ENCODE measurements at regions not wholly inside any gene's neighbourhood (a gene's known extent, or its start where the extent isn't known, plus 50 kb on each side); places are given as distances from the start of the nearest gene placed in this dataset.

DNA sequence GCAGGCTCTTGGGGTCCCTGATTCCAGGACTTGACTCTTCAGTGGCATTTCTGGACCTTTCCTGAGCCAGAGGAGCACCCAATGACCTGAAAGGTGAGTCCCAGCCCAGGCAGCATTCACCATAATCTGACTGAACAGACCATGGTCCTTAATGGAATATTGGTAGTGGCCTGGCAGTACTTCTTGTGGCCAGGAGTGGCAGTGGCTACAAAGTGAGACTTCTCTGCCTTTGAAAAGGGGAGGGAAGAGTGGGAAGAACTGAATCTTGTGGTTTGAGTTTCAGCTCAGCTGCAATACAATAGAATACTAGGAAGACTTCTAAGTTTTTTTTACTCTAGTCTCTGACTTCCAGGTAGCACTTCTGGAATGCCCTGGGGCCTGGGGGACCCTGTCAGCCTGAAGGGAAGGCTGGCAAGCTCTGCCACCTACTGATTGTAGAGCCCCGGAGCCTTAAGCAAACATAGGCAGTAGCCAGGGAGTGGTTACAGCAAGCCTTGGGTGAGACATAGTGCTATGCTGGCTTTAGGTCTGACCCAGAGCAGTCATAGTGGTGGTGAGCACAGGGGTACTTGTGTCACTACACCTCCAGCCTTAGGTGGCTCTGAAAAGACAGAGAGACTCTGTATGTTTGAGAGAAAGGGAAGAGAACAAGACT lies 674.2 kb upstream of the MANEA start:
- DNase-seq (ENCODE audit: low read depth, low spot score) (no peak), ATAC-seq (no peak)
- Histone ChIP-seq H3K36me3 (ENCODE audit: control insufficient read depth, insufficient read depth, low read length) (no peaks in the 10 kb centered on the region), H3K4me1 (ENCODE audit: control insufficient read depth, insufficient read depth, low read length) (no peaks in the 10 kb centered on the region), H3K4me3 (ENCODE audit: low read depth in 2 of 2, low read length in 2 of 2) (no peak overlapping the region), H3K9me3 (ENCODE audit: control insufficient read depth, insufficient read depth, low read depth, low read length) (no peaks in the 10 kb centered on the region), H3K27me3 (ENCODE audit: control insufficient read depth, insufficient read depth, low read length) (no peaks in the 10 kb centered on the region), H3K27ac (ENCODE audit: low read length) (no peak overlapping the region)
- intact Hi-C loops (cut with micrococcal nuclease; ENCODE audit: unreplicated experiment): no loop called here
- CTCF ChIA-PET: no interaction called here
- POLR2A ChIA-PET: no interaction called here
- TF ChIP-seq, protein P1, sequence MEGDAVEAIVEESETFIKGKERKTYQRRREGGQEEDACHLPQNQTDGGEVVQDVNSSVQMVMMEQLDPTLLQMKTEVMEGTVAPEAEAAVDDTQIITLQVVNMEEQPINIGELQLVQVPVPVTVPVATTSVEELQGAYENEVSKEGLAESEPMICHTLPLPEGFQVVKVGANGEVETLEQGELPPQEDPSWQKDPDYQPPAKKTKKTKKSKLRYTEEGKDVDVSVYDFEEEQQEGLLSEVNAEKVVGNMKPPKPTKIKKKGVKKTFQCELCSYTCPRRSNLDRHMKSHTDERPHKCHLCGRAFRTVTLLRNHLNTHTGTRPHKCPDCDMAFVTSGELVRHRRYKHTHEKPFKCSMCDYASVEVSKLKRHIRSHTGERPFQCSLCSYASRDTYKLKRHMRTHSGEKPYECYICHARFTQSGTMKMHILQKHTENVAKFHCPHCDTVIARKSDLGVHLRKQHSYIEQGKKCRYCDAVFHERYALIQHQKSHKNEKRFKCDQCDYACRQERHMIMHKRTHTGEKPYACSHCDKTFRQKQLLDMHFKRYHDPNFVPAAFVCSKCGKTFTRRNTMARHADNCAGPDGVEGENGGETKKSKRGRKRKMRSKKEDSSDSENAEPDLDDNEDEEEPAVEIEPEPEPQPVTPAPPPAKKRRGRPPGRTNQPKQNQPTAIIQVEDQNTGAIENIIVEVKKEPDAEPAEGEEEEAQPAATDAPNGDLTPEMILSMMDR (IDR thresholded peaks at IDR 0.05): no peak
- TF ChIP-seq SIN3A (IDR thresholded peaks at IDR 0.05; ENCODE audit: borderline replicate concordance, insufficient read depth, low read depth, low read length) (no peak), POLR2AphosphoS5 (IDR thresholded peaks at IDR 0.05; ENCODE audit: low read depth, low read length) (no peak), TCF7L2 (IDR thresholded peaks at IDR 0.05; ENCODE audit: low read depth, low read length) (no peak)
- TF ChIP-seq, protein P2, sequence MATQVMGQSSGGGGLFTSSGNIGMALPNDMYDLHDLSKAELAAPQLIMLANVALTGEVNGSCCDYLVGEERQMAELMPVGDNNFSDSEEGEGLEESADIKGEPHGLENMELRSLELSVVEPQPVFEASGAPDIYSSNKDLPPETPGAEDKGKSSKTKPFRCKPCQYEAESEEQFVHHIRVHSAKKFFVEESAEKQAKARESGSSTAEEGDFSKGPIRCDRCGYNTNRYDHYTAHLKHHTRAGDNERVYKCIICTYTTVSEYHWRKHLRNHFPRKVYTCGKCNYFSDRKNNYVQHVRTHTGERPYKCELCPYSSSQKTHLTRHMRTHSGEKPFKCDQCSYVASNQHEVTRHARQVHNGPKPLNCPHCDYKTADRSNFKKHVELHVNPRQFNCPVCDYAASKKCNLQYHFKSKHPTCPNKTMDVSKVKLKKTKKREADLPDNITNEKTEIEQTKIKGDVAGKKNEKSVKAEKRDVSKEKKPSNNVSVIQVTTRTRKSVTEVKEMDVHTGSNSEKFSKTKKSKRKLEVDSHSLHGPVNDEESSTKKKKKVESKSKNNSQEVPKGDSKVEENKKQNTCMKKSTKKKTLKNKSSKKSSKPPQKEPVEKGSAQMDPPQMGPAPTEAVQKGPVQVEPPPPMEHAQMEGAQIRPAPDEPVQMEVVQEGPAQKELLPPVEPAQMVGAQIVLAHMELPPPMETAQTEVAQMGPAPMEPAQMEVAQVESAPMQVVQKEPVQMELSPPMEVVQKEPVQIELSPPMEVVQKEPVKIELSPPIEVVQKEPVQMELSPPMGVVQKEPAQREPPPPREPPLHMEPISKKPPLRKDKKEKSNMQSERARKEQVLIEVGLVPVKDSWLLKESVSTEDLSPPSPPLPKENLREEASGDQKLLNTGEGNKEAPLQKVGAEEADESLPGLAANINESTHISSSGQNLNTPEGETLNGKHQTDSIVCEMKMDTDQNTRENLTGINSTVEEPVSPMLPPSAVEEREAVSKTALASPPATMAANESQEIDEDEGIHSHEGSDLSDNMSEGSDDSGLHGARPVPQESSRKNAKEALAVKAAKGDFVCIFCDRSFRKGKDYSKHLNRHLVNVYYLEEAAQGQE (IDR thresholded peaks at IDR 0.05; ENCODE audit: insufficient read depth in 1 of 2, low read depth in 2 of 2, low read length in 1 of 2): no peak
- in situ Hi-C loops (cut with HindIII; ENCODE audit: low pct_unique_long_range_greater_than_20kb, low sequenced_read_pairs): no loop called here
- no TSS peak for BruUV-seq (replicated peaks)

DNA sequence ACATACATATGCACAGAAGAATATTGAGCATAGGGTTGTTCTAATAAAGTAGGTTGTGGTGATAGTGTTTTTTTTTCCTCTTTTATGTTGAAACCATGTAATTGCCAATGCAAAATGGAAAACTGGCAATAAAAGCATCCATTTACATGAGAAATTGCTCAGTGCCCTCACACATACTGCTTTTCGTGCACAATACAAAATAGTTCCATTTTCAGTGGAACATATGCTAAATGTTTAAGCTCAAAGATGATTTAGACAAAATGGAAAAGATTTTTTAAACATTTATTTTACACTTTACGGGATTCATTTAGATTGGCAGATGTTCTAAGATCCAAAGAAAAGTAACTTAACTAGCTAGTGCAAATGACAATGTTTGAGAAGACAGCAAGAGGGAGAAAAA lies 678.1 kb upstream of the MANEA start:
- no peak for DNase-seq (ENCODE audit: low read depth, low spot score)
- Histone ChIP-seq H3K9me3 (ENCODE audit: control insufficient read depth, insufficient read depth, low read depth, low read length) (no peaks in the 10 kb centered on the region), H3K27ac (ENCODE audit: low read length) (no peak overlapping the region), H3K27me3 (ENCODE audit: control insufficient read depth, insufficient read depth, low read length) (no peaks in the 10 kb centered on the region), H3K4me3 (ENCODE audit: low read depth in 2 of 2, low read length in 2 of 2) (no peak overlapping the region), H3K4me1 (ENCODE audit: control insufficient read depth, insufficient read depth, low read length) (no peaks in the 10 kb centered on the region), H3K36me3 (ENCODE audit: control insufficient read depth, insufficient read depth, low read length) (no peaks in the 10 kb centered on the region)
- in situ Hi-C loops (cut with HindIII; ENCODE audit: low pct_unique_long_range_greater_than_20kb, low sequenced_read_pairs): no loop called here
- TF ChIP-seq, protein P1 (IDR thresholded peaks at IDR 0.05): no peak
- no peak for TF ChIP-seq TCF7L2 (IDR thresholded peaks at IDR 0.05; ENCODE audit: low read depth, low read length)
- TF ChIP-seq POLR2AphosphoS5 (IDR thresholded peaks at IDR 0.05; ENCODE audit: low read depth, low read length): no peak
- TF ChIP-seq, protein P2 (IDR thresholded peaks at IDR 0.05; ENCODE audit: insufficient read depth in 1 of 2, low read depth in 2 of 2, low read length in 1 of 2): no peak
- TF ChIP-seq SIN3A (IDR thresholded peaks at IDR 0.05; ENCODE audit: borderline replicate concordance, insufficient read depth, low read depth, low read length): no peak
- no peak for ATAC-seq
- intact Hi-C loops (cut with micrococcal nuclease; ENCODE audit: unreplicated experiment): no loop called here
- BruUV-seq (replicated peaks): no TSS peak
- CTCF ChIA-PET: no interaction called here
- POLR2A ChIA-PET: no interaction called here
